ENCODE measurements at regions not wholly inside any gene's neighbourhood (a gene's known extent, or its start where the extent isn't known, plus 50 kb on each side); places are given as distances from the start of the nearest gene placed in this dataset.
"Not testable (repeated sequence)": the region's sequence is repeated elsewhere in the genome, so short reads cannot be mapped to it uniquely, and the experiment has no call there.

DNA sequence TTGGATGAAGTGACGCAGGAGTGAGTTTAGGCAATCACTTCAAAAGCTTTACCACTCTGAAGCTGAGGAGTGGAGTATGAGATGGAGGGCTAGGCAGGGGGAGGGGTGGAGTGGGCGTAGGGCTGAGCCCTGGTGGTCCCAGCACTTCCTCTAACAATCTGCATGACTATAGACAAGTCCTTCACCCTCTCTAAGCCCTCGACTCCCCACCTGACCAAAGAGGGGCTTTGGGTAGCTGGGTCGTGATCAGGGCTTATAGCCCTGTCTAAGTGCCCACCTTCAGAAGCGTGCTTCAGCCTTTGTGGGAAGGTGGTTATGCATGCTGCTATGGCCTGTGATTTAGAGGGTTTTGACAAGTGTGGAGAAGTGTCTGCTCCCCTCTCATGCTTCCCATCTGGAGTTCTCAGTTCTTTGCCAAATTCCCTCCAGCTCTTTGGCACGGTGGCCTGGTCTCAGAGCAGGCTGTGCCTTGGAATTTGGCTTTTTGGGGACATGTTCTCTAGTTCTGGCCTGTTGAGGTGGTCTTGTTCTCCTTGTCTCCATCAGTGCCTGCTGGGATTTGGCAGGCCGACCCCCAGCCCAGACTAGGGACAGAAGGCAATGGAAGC lies 53.0 kb downstream of the ACTBL2 start:
- H3K27me3 Mint-ChIP-seq: peaks cover 5% of the 10 kb centered on the region
- H3K36me3 Mint-ChIP-seq (ENCODE audit: low read depth): no peaks in the 10 kb centered on the region
- no peak for DNase-seq
- H3K9me3 Mint-ChIP-seq: no peaks in the 10 kb centered on the region
- no peak overlapping the region for H3K4me3 Mint-ChIP-seq
- H3K4me1 Mint-ChIP-seq (ENCODE audit: low read depth): no peaks in the 10 kb centered on the region
- no peak overlapping the region for H3K27ac Mint-ChIP-seq

DNA sequence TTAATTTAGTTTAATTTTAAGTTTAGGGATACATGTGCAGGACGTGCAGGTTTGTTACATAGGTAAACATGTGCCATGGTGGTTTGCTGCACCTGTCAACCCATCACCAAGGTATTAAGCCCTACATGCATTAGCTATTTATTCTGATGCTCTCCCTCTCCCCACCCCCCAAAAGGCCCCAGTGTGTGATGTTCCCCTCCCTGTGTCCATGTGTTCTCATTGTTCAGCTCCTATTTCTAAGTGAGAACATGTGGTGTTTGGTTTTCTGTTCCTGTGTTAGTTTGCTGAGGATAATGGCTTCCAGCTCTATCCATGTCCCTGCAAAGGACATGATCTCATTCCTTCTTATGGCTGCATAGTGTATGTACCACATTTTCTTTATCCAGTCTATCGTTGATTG lies 53.6 kb downstream of the ACTBL2 start:
- H3K27me3 Mint-ChIP-seq; H3K36me3 Mint-ChIP-seq (ENCODE audit: low read depth): not testable (repeated sequence)

DNA sequence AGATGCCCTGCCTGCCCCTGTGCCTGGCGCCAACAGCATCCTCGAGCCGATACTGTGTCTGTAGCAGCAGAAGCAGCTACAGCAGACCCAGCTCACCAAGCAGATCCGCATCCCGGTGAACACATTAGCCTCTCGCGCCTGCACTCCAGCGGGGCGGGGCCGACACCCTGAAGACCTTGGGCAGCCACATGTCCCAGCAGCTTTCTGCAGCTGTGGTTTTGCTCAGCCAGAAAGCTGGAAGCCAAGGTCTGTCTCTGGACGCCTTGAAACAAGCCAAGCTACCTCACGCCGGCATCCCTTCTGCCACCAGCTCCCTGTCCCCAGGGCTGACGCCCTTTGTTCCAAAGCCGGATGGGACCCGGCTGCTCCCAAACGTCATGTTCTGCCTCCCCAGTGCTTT lies 59.6 kb downstream of the ACTBL2 start:
- Mint-ChIP-seq H3K27ac (no peak overlapping the region), H3K4me1 (ENCODE audit: low read depth) (no peaks in the 10 kb centered on the region), H3K27me3 (peaks cover 5% of the 10 kb centered on the region), H3K9me3 (no peaks in the 10 kb centered on the region), H3K36me3 (ENCODE audit: low read depth) (no peaks in the 10 kb centered on the region), H3K4me3 (no peak overlapping the region)
- no peak for DNase-seq

More for the DNA sequence above, 53.6 kb downstream of the ACTBL2 start:
- not testable (repeated sequence) for H3K27ac Mint-ChIP-seq; DNase-seq; H3K9me3 Mint-ChIP-seq; H3K4me1 Mint-ChIP-seq (ENCODE audit: low read depth); H3K4me3 Mint-ChIP-seq

DNA sequence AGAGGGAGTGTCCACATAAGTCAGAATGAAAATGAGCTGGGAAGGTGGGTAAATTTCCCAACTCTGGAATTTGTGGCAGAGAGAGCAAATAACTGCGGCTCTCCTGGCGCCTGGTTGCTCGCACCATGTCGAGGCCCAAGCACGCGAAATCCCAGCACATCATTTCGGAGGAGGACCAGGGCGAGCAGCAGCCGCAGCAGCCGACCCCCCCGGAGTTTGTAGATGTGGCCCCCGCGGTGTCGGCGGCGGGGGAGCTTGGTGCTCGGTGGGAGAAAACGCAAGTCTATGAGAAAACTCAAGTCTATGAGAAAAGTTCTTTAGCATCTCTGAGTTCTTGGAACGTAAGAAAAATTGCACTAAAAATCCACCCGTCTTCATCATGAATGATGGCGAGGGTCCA lies 60.3 kb downstream of the ACTBL2 start:
- Mint-ChIP-seq H3K4me1 (ENCODE audit: low read depth) (no peaks in the 10 kb centered on the region), H3K27me3 (peaks cover 5% of the 10 kb centered on the region), H3K9me3 (no peaks in the 10 kb centered on the region), H3K36me3 (ENCODE audit: low read depth) (no peaks in the 10 kb centered on the region), H3K4me3 (no peak overlapping the region), H3K27ac (no peak overlapping the region)
- DNase-seq: no peak

DNA sequence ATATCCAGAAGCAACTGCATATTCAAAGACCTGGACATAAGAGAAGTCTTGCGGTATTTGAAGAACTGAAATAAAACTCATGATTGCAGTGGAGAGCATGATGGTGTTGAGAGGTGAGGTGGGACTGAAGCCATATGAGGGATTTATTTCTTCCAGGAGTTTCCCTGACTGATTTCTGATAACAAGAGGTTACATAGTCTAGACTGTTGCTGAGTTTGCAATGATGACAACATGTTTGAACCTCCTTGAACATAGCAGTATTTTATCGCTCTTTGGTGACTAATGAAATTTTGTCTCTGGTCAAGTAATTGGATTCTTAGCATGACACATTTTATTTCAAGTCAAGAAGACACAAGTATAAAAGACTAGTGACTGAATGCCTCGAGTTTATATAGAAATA lies 61.8 kb downstream of the ACTBL2 start:
- no peak overlapping the region for H3K4me3 Mint-ChIP-seq
- H3K4me1 Mint-ChIP-seq (ENCODE audit: low read depth): no peaks in the 10 kb centered on the region
- H3K36me3 Mint-ChIP-seq (ENCODE audit: low read depth): no peaks in the 10 kb centered on the region
- H3K27me3 Mint-ChIP-seq: peaks cover 9% of the 10 kb centered on the region
- no peak overlapping the region for H3K27ac Mint-ChIP-seq
- no peaks in the 10 kb centered on the region for H3K9me3 Mint-ChIP-seq
- no peak for DNase-seq

DNA sequence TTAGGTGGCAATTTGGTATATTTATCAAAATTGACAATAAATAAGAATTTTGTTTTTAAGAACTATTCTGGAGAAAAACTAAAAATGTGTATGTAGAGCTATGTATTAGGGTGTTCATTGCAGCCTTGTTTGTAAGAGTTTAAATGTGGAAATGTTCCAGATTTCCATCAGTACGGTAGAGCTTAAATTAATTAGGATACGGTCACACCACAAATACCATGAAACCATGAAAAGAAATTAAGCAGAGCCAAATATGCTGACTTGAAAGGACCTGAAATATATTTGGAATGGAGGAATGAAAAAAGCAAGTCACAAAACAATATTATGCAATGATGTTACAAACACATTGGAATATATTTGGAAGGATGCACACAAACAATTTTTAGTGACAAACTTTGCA lies 64.6 kb downstream of the ACTBL2 start:
- no peak overlapping the region for H3K27ac Mint-ChIP-seq
- no peak for DNase-seq
- H3K4me3 Mint-ChIP-seq: no peak overlapping the region
- no peaks in the 10 kb centered on the region for H3K9me3 Mint-ChIP-seq
- peaks cover 8% of the 10 kb centered on the region for H3K27me3 Mint-ChIP-seq
- H3K36me3 Mint-ChIP-seq (ENCODE audit: low read depth): no peaks in the 10 kb centered on the region
- H3K4me1 Mint-ChIP-seq (ENCODE audit: low read depth): no peaks in the 10 kb centered on the region

DNA sequence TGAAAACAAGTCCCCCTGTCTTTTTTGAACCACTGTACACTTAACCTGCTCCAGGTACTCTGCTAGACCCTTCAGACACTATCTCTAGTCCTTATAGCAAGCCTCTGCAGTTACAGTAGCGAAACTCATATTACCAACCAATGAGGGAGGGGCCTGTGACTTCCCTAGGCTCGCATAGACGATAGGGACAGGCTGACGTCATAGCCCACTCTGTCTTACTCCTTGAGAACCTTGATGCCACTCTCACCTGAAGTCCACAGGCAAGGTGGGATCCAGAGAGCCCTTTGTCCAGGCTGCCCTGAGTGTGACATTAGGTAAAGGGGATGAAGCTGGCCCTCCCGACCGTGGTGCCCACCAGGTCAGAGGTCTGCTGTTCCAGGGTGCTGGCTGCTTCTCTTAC lies 65.3 kb downstream of the ACTBL2 start:
- Mint-ChIP-seq H3K4me1 (ENCODE audit: low read depth) (no peaks in the 10 kb centered on the region), H3K4me3 (no peak overlapping the region), H3K36me3 (ENCODE audit: low read depth) (no peaks in the 10 kb centered on the region), H3K9me3 (no peaks in the 10 kb centered on the region), H3K27ac (no peak overlapping the region), H3K27me3 (peaks cover 8% of the 10 kb centered on the region)
- no peak for DNase-seq

DNA sequence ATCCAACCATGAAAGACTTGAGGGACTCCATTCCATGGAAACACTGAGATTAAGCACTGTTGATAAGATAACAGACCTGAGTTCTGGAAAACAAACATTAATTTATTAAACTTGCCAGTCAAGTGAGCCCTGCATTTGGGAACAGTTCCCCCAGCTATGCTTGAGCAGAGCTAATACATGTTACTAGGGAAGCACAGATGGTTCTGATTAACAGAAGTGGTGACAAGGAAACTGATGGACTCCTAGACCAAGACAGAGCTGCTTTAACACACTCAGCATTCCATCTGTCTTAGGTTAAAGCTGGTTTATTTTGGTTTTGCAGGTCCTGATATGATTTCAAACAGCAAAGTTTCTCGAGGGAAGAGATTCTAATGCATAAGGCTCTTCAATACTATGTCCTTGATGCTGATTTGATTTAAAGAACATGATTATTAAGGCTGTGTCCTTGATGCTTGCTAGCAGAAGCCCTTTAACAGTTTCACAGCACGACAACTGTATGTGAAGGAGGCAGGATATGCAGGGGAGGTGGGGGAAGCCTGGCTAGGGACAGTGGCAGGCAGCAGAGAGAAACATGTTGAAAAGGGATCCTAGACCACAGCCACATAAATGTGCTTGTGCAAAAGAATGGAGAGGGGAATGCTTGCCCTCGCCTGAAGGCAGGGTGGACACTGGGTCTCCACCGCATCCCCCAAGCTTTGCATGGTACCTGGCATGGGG lies 66.2 kb downstream of the ACTBL2 start:
- H3K36me3 Mint-ChIP-seq (ENCODE audit: low read depth): no peaks in the 10 kb centered on the region
- H3K4me3 Mint-ChIP-seq: no peak overlapping the region
- H3K4me1 Mint-ChIP-seq (ENCODE audit: low read depth): no peaks in the 10 kb centered on the region
- no peaks in the 10 kb centered on the region for H3K9me3 Mint-ChIP-seq
- DNase-seq: no peak
- peaks cover 8% of the 10 kb centered on the region for H3K27me3 Mint-ChIP-seq
- no peak overlapping the region for H3K27ac Mint-ChIP-seq

DNA sequence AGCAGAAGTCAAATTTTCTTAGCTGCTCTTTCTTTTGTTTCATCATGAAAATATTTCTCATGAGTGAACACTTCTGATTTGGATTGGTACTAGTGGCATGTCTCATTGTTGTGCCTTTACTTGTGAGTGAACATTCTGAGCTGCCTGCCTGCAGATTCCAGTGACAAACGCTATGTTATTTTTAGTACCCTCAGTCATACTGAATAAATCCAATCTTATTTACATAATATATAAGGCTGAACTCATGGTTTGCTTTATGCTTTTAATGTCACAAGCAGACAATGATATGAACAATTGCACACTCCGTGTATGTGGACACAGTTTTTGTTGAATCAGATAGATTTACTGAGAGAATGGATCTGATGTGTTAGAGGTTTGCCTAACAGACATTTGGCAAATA lies 67.8 kb downstream of the ACTBL2 start:
- no peaks in the 10 kb centered on the region for H3K9me3 Mint-ChIP-seq
- H3K27me3 Mint-ChIP-seq: peaks cover 8% of the 10 kb centered on the region
- H3K4me3 Mint-ChIP-seq: no peak overlapping the region
- no peak for DNase-seq
- no peaks in the 10 kb centered on the region for H3K36me3 Mint-ChIP-seq (ENCODE audit: low read depth)
- H3K4me1 Mint-ChIP-seq (ENCODE audit: low read depth): no peaks in the 10 kb centered on the region
- H3K27ac Mint-ChIP-seq: no peak overlapping the region

DNA sequence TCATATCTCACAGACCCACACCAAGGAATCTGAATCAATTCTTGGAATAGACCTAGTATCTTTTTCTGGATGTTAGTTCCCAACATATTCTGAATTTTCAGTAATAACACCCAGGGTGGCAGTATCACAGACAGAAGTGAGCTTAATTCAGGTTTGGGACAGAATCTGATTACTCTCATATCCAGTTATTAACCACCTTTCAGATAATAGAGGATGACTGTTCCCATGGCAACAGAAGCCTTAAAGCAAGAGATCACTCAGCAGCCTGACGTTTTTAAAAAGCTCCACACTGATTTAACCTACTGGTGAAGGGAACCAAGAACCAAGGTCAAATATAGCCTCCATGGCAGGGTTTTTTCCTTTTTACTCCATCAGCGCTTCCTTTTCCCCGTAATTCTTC lies 68.4 kb downstream of the ACTBL2 start:
- Mint-ChIP-seq H3K4me1 (ENCODE audit: low read depth) (no peaks in the 10 kb centered on the region), H3K4me3 (no peak overlapping the region), H3K9me3 (no peaks in the 10 kb centered on the region), H3K36me3 (ENCODE audit: low read depth) (no peaks in the 10 kb centered on the region), H3K27me3 (peaks cover 8% of the 10 kb centered on the region), H3K27ac (no peak overlapping the region)
- DNase-seq: no peak

DNA sequence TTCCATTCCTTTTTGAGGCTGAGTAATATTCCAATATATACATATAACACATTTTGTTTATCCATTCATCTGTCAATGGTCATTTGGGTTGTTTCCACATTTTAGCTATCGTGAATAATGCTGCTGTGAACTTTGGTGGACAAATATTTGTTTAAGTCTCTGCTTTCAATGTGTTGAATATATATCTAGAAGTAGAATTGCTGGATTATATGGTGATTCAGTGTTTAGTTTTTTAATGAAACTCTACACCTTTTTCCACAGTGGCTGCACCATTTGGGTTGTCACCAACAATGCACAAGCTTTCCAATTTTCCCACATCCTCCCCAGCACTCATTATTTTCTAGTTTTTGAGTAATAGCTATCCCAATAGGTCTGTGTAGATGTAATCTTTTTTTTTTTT lies 69.5 kb downstream of the ACTBL2 start:
- no peaks in the 10 kb centered on the region for H3K9me3 Mint-ChIP-seq
- DNase-seq: no peak
- no peak overlapping the region for H3K27ac Mint-ChIP-seq
- no peaks in the 10 kb centered on the region for H3K36me3 Mint-ChIP-seq (ENCODE audit: low read depth)
- H3K4me3 Mint-ChIP-seq: no peak overlapping the region
- no peaks in the 10 kb centered on the region for H3K4me1 Mint-ChIP-seq (ENCODE audit: low read depth)
- H3K27me3 Mint-ChIP-seq: peaks cover 8% of the 10 kb centered on the region

DNA sequence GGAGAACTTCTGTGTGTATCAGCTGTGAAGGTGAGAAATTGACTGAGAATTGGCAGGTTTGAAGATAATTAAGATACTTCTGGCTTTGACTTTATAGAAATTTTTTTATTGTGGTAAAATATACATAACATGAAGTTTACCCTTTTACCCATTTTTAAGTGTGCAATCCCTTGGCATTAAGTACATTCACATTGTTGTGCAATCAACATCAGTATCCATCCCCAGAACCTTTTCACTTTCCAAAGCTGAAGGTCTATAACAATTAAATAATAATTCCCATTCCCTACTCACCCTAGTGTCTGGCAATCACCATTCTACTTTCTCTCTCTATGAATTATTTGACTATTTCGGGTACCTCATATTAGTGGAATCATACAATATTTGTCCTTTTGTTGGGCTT lies 69.9 kb downstream of the ACTBL2 start:
- no peaks in the 10 kb centered on the region for H3K36me3 Mint-ChIP-seq (ENCODE audit: low read depth)
- no peaks in the 10 kb centered on the region for H3K4me1 Mint-ChIP-seq (ENCODE audit: low read depth)
- no peak overlapping the region for H3K4me3 Mint-ChIP-seq
- no peak for DNase-seq
- no peaks in the 10 kb centered on the region for H3K9me3 Mint-ChIP-seq
- H3K27ac Mint-ChIP-seq: no peak overlapping the region
- H3K27me3 Mint-ChIP-seq: peaks cover 8% of the 10 kb centered on the region

DNA sequence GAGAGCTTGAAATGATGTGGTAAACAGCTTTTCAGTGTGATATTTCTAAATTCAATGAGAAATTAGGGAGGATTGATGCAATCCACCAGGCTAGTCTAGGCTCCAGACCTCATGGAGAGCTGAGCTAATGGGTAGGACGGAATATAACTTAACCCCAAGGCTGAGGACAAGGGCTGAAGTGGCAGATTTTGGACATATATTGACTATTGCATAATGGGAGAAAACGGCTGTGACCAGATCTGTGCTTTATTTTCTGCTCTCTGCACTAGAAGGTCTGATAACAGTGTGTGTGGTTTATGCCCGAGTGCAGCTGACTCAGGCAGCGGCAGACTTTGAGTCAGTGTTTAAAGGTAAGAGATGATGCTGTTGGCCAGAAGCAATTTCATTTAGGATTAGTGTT lies 70.6 kb downstream of the ACTBL2 start:
- no peak overlapping the region for H3K27ac Mint-ChIP-seq
- no peak for DNase-seq
- H3K9me3 Mint-ChIP-seq: no peaks in the 10 kb centered on the region
- H3K36me3 Mint-ChIP-seq (ENCODE audit: low read depth): no peaks in the 10 kb centered on the region
- H3K27me3 Mint-ChIP-seq: peaks cover 8% of the 10 kb centered on the region
- H3K4me3 Mint-ChIP-seq: no peak overlapping the region
- H3K4me1 Mint-ChIP-seq (ENCODE audit: low read depth): no peaks in the 10 kb centered on the region

DNA sequence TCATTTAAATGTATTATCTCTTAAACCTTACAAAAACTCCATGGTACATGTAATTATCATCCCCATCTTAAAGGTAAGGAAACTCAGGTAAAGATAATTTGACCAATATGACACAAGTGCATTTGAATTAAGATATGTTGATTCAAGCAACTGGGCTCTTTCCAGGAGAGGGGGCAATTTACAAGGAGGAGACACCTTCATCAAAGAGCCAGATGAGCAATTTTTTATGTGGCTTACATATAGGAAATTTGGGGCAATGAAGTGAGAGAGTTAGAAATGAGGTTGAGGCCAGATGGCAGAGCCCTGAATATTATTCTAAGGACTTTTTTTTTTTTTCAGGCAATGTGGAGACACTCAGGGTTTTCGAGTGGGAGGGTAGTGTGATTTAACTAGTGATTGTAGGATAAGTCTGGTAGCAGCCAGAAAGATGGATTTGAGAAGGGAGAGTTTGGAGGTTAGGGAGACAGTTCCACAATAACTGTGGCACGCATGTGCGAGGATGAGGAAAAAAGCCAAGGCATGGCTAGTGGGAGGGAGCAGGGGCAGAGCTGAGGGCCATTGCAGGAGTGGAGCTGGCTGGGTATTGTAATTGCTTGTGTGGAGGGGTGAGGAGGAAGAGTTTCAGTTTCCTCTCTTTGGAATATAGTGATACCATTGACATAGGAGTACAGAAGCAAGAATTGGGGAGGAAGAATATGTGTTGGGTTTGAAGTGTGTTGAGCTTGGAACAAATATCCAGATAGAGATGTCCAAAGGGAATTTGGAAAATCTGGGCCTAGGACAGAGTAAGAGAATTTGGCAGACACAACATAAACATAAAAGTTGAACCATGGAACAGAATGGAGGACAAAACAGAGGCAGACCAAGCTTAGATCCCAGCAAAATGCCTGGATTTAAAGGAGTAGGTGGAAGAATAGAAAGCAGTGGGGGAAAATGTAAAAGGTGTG lies 72.0 kb downstream of the ACTBL2 start:
- peaks cover 4% of the 10 kb centered on the region for H3K27me3 Mint-ChIP-seq
- H3K4me1 Mint-ChIP-seq (ENCODE audit: low read depth): no peaks in the 10 kb centered on the region
- no peaks in the 10 kb centered on the region for H3K36me3 Mint-ChIP-seq (ENCODE audit: low read depth)
- no peak for DNase-seq
- no peaks in the 10 kb centered on the region for H3K9me3 Mint-ChIP-seq
- H3K4me3 Mint-ChIP-seq: no peak overlapping the region
- H3K27ac Mint-ChIP-seq: no peak overlapping the region

DNA sequence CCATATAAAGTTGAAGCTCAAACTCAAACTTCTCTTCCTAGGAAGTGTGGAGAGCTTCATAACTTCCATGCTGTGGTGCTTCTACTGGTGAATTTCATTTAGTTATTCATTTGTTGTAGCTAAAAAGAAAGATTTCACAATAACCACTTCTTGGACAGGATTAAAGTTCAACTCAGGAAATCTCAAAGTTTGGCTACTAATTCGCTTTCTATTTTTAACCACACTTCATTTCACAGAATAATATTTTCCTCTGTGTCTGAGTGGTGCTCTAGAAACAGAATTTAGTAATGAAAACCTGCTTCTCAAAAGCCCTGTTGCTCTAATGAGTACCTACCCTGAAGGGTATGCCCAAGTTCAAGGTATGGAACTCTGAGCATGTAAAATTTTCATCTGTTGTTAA lies 73.9 kb downstream of the ACTBL2 start:
- no peaks in the 10 kb centered on the region for H3K4me1 Mint-ChIP-seq (ENCODE audit: low read depth)
- H3K36me3 Mint-ChIP-seq (ENCODE audit: low read depth): no peaks in the 10 kb centered on the region
- H3K4me3 Mint-ChIP-seq: no peak overlapping the region
- peaks cover 3% of the 10 kb centered on the region for H3K27me3 Mint-ChIP-seq
- H3K27ac Mint-ChIP-seq: no peak overlapping the region
- H3K9me3 Mint-ChIP-seq: no peaks in the 10 kb centered on the region
- no peak for DNase-seq
